B cell (primary cell): ENCODE measurements at regions not wholly inside any gene's neighbourhood (a gene's known extent, or its start where the extent isn't known, plus 50 kb on each side); places are given as distances from the start of the nearest gene placed in this dataset.

ENCODE experiments used
- ATAC-seq: fragments of 200-7000 bp; cut with Tn5 transposase; one replicate; pipeline ENCODE4 v1.10.0; 2021; ENCODE audit warnings: low read depth, mild to moderate bottlenecking, moderate number of reproducible peaks, moderate library complexity
- CTCF ChIA-PET: fragments of 350-600 bp; sonication (Branson Sonifier 250); formaldehyde crosslinking; loops from one replicate; lab custom pipeline; 2021; ENCODE audit warnings: antibody characterized with exemption, inconsistent platforms; lab: Charles Lee
- POLR2A ChIA-PET: fragments of 350-600 bp; sonication (Branson Sonifier 250); formaldehyde crosslinking; loops from one replicate; lab custom pipeline; 2021; ENCODE audit warnings: antibody characterized with exemption; lab: Charles Lee
- DNase-seq: peaks from one replicate; pipeline ENCODE4 v3.0.0; 2013
- H2AFZ ChIP-seq: 2 replicates; pipeline ENCODE4 v1.6.1; 2012; ENCODE audit warnings: mild to moderate bottlenecking, low read depth, low read length; ENCODE audit not compliant: insufficient read depth, poor library complexity, severe bottlenecking
- H3K27ac ChIP-seq, 2 donors: 1 replicate in 1 of 2; 2 replicates in 1 of 2; pipeline ENCODE4 v1.5.1; 2012 to 2013; ENCODE audit warnings: low read length in 2 of 2, mild to moderate bottlenecking in 2 of 2, moderate library complexity in 1 of 2
- H3K27me3 ChIP-seq, 4 experiments: fragments of 200-600 bp in 1 of 4; sonication (generic) in 1 of 4; replicated peaks in 1 of 4; 1 replicate in 2 of 4; 2 replicates in 2 of 4; pipeline versions ENCODE4 v1.6.1 to v1.7.0; 2013 to 2016; ENCODE audit warnings: low read length in 3 of 4, mild to moderate bottlenecking in 2 of 4, mixed read lengths in 1 of 4, moderate library complexity in 1 of 4; ENCODE audit not compliant: insufficient read depth in 4 of 4, control insufficient read depth in 3 of 4; ENCODE audit errors: control extremely low read depth in 1 of 4
- H3K36me3 ChIP-seq, 2 experiments: replicated peaks in 1 of 2; 1 replicate in 1 of 2; 2 replicates in 1 of 2; pipeline versions ENCODE4 v1.6.1 to v1.7.1; 2013; ENCODE audit warnings: low read length in 1 of 2; ENCODE audit not compliant: insufficient read depth in 2 of 2, control insufficient read depth in 1 of 2; ENCODE audit errors: control extremely low read depth in 1 of 2, extremely low read depth in 1 of 2
- H3K4me1 ChIP-seq, 2 donors: fragments of 200-600 bp in 1 of 2; sonication (generic) in 1 of 2; 1 replicate in 1 of 2; 2 replicates in 1 of 2; pipeline versions ENCODE4 v1.5.1 to v1.6.1; 2013 to 2017; ENCODE audit warnings: low read length in 2 of 2; ENCODE audit not compliant: control insufficient read depth in 2 of 2, insufficient read depth in 2 of 2
- H3K4me2 ChIP-seq: replicated peaks from 2 replicates; pipeline ENCODE3; 2012; ENCODE audit warnings: mild to moderate bottlenecking, low read depth, low read length; ENCODE audit not compliant: poor library complexity, severe bottlenecking
- H3K4me3 ChIP-seq, 5 experiments: fragments of 200-600 bp in 1 of 5; sonication (generic) in 1 of 5; 1 replicate in 3 of 5; 2 replicates in 2 of 5; pipeline versions ENCODE4 v1.5.1 to v1.7.0; 2011 to 2016; ENCODE audit warnings: low read length in 4 of 5, mild to moderate bottlenecking in 4 of 5, low read depth in 2 of 5, control low read depth in 1 of 5, moderate library complexity in 1 of 5; ENCODE audit not compliant: insufficient read depth in 1 of 5; ENCODE audit errors: control extremely low read depth in 1 of 5, extremely low read depth in 1 of 5
- H3K79me2 ChIP-seq: fragments of 200-600 bp; sonication (generic); one replicate; pipeline ENCODE4 v1.6.0; 2016; ENCODE audit warnings: low read length; ENCODE audit not compliant: control insufficient read depth, insufficient read depth
- H3K9ac ChIP-seq: fragments of 200-600 bp; sonication (generic); 2 replicates; pipeline ENCODE4 v1.6.1; 2017; ENCODE audit warnings: mild to moderate bottlenecking, low read length, moderate library complexity
- H3K9me3 ChIP-seq, 3 donors: one replicate each; pipeline versions ENCODE4 v1.6.1 to v1.7.1; 2013; ENCODE audit warnings: low read length in 2 of 3; ENCODE audit not compliant: control insufficient read depth in 2 of 3, insufficient read depth in 1 of 3; ENCODE audit errors: control extremely low read depth in 1 of 3
- H4K20me1 ChIP-seq: 2 replicates; pipeline ENCODE4 v1.6.0; 2012; ENCODE audit warnings: mild to moderate bottlenecking, low read length; ENCODE audit not compliant: insufficient read depth, control insufficient read depth, poor library complexity, severe bottlenecking
- H3K27ac Mint-ChIP-seq: one replicate; pipeline ENCODE4 v1.8.0; 2021; ENCODE audit warnings: mixed read lengths
- H3K27me3 Mint-ChIP-seq: one replicate; pipeline ENCODE4 v1.8.0; 2021; ENCODE audit warnings: mixed read lengths
- H3K4me1 Mint-ChIP-seq: one replicate; pipeline ENCODE4 v1.8.0; 2021; ENCODE audit warnings: mixed read lengths
- H3K4me3 Mint-ChIP-seq: one replicate; pipeline ENCODE4 v1.8.0; 2021; ENCODE audit warnings: mixed read lengths
- H3K9me3 Mint-ChIP-seq: one replicate; pipeline ENCODE4 v1.8.0; 2022; ENCODE audit warnings: mixed read lengths; ENCODE audit not compliant: insufficient read depth
- EZH2 ChIP-seq: IDR thresholded peaks from 2 replicates; pipeline ENCODE4 v1.6.1; 2012; ENCODE audit warnings: borderline replicate concordance, low read depth, mild to moderate bottlenecking, moderate library complexity, low read length; ENCODE audit not compliant: insufficient read depth, poor library complexity, severe bottlenecking
- WGBS: methylation state at CpG from one replicate; pipeline ENCODE4 v1.1.5; 2013; ENCODE audit warnings: missing lambda C conversion rate; ENCODE audit not compliant: insufficient coverage; 5-methylcytosine and 5-hydroxymethylcytosine counted together
- intact Hi-C: fragments of 100-400 bp; cut with micrococcal nuclease; formaldehyde crosslinking; loops from one replicate; pipeline ENCODE4 v1.10.0; 2022
- TF ChIP-seq, protein P1 (sequence below): fragments of 200-600 bp; IDR thresholded peaks from one replicate; pipeline ENCODE4 v1.8.0; 2022; ENCODE audit warnings: antibody characterized with exemption, mild to moderate bottlenecking

DNA sequence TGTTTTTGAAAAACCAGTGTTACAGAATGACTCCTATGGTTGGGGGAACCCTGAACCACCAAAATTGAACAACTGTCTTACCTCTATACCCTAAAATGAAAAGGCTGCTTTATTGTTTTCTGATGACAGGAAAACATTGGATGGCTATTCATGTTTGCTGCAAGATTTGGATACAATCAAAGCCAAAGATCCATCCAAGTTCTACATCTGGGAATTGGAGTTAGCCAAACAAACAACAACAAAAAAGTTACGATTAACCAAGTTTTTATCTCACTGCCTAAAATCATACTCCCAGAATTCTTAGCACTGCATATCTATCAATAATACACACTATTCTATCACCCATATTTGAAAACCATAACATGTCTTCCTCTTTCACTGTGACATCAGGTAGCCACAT, 349.7 kb upstream of the SLC7A11 start:
- Histone ChIP-seq H3K4me1 (no peaks in the 10 kb centered on the region), H2AFZ (no peak overlapping the region), H4K20me1 (no peaks in the 10 kb centered on the region), H3K4me2 (no peak overlapping the region), H3K79me2 (no peaks in the 10 kb centered on the region), H3K9ac (no peak overlapping the region), H3K27me3 (peaks cover 0 to 4% (median 0%) of the 10 kb centered on the region in 4 experiments), H3K27ac (no peak overlapping the region), H3K9me3 (no peaks in the 10 kb centered on the region), H3K36me3 (no peaks in the 10 kb centered on the region), H3K4me3 (no peak overlapping the region)
- ATAC-seq (no peak), DNase-seq (no peak)
- TF ChIP-seq EZH2, result no peak
- CTCF ChIA-PET, result no interaction called here
- H3K4me3 Mint-ChIP-seq, result no peak overlapping the region
- POLR2A ChIA-PET, result no interaction called here
- H3K27me3 Mint-ChIP-seq, result peaks cover 6% of the 10 kb centered on the region
- WGBS, result no CpG with 5 or more reads among the region's 1 CpG
- H3K4me1 Mint-ChIP-seq, result peaks cover 2% of the 10 kb centered on the region
- no peaks in the 10 kb centered on the region for H3K9me3 Mint-ChIP-seq
- intact Hi-C loops, result no loop called here
- H3K27ac Mint-ChIP-seq, result no peak overlapping the region

DNA sequence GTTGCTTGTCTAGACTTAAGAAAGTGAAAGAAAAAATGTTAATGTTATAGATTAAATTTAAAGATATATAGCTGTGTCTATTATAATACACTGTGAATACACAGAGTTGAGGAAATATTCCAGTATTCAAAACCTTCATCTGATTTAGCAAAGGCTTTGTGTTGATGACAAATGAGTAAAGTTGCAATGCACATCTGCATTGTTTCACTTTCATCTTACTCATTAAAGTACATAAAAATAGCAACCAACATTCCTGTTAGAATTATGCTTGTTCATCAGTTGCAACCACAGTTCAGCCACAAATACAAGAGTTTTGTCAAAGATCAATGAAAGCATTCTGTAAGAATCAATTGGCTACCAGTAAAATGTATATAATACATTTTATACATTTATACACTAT, 346.4 kb upstream of the SLC7A11 start:
- DNase-seq (no peak), ATAC-seq (no peak)
- H3K4me1 Mint-ChIP-seq, result no peaks in the 10 kb centered on the region
- H3K9me3 Mint-ChIP-seq, result no peaks in the 10 kb centered on the region
- Histone ChIP-seq H3K79me2 (no peaks in the 10 kb centered on the region), H3K27ac (no peak overlapping the region), H3K9me3 (peaks cover 0 to 1% (median 0%) of the 10 kb centered on the region in 3 donors), H3K4me1 (no peaks in the 10 kb centered on the region), H3K4me3 (no peak overlapping the region), H2AFZ (no peak overlapping the region), H4K20me1 (no peaks in the 10 kb centered on the region), H3K36me3 (no peaks in the 10 kb centered on the region), H3K4me2 (no peak overlapping the region), H3K9ac (no peak overlapping the region), H3K27me3 (peaks cover 0 to 4% (median 0%) of the 10 kb centered on the region in 4 experiments)
- peaks cover 11% of the 10 kb centered on the region for H3K27me3 Mint-ChIP-seq
- H3K27ac Mint-ChIP-seq, result no peak overlapping the region
- CTCF ChIA-PET, result no interaction called here
- POLR2A ChIA-PET, result no interaction called here
- intact Hi-C loops, result no loop called here
- no peak for TF ChIP-seq EZH2
- TF ChIP-seq, protein P1, sequence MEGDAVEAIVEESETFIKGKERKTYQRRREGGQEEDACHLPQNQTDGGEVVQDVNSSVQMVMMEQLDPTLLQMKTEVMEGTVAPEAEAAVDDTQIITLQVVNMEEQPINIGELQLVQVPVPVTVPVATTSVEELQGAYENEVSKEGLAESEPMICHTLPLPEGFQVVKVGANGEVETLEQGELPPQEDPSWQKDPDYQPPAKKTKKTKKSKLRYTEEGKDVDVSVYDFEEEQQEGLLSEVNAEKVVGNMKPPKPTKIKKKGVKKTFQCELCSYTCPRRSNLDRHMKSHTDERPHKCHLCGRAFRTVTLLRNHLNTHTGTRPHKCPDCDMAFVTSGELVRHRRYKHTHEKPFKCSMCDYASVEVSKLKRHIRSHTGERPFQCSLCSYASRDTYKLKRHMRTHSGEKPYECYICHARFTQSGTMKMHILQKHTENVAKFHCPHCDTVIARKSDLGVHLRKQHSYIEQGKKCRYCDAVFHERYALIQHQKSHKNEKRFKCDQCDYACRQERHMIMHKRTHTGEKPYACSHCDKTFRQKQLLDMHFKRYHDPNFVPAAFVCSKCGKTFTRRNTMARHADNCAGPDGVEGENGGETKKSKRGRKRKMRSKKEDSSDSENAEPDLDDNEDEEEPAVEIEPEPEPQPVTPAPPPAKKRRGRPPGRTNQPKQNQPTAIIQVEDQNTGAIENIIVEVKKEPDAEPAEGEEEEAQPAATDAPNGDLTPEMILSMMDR, result no peak
- H3K4me3 Mint-ChIP-seq, result no peak overlapping the region
